Stimulated activated naive CD8-positive, alpha-beta T cell treated with anti-CD3 and anti-CD28 coated beads, Interleukin-15, Interleukin-2, amounts not matched to agents 100 U/mL and 50 U/mL, for 24 hours (primary cell): ENCODE measurements at regions not wholly inside any gene's neighbourhood (a gene's known extent, or its start where the extent isn't known, plus 50 kb on each side); places are given as distances from the start of the nearest gene placed in this dataset.
A peak's percentile ranks its signal among the peaks of the same experiment; 100 is the strongest.
"Not testable (repeated sequence)": the region's sequence is repeated elsewhere in the genome, so short reads cannot be mapped to it uniquely, and the experiment has no call there.

Experiments used
- ATAC-seq: fragments of 150-1000 bp; cut with Tn5 transposase; one replicate; pipeline ENCODE4 v1.10.0; 2021
- DNase-seq: peaks from one replicate; pipeline ENCODE4 v3.0.0; 2021

DNA sequence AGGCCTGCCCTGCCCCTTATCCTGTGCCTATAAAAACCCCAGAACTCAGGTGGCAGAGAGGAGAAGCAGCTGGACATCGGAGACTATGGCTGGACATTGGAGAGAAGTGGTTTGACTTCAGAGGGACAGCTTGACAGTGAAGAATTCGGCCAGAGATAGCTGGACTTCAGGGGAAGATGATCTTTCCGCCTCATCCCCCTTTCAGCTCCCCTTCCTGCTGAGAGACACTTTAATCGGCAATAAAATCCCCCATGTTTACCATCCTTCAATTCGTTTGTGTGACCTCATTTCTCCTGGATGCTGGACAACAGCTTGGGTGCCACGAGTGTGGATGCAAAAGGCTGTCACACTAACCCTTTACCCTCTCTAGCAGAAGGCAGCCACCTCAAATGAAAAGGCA is 134.1 kb upstream of the TUT7 start:
- ATAC-seq (no peak), DNase-seq (no peak)

DNA sequence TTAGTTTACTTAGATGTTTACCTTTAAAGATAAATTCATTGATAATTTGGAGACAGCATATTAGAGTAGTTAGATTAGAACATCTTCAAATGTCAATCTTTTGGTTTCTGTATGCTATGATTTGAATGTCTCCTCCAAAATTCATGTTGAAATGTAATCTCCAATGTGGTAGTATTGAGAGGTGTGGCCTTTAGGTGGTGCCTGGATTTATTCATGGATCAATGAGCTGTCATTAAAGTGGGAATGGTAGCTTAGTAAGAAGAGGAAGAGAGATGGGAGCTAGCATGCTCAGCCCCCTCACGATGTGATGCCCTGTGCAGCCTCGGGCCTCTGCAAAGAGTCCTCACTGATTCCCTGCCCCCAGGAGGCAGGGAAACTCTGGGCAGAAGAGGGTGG is 133.6 kb upstream of the TUT7 start:
- no peak for ATAC-seq
- DNase-seq: no peak

DNA sequence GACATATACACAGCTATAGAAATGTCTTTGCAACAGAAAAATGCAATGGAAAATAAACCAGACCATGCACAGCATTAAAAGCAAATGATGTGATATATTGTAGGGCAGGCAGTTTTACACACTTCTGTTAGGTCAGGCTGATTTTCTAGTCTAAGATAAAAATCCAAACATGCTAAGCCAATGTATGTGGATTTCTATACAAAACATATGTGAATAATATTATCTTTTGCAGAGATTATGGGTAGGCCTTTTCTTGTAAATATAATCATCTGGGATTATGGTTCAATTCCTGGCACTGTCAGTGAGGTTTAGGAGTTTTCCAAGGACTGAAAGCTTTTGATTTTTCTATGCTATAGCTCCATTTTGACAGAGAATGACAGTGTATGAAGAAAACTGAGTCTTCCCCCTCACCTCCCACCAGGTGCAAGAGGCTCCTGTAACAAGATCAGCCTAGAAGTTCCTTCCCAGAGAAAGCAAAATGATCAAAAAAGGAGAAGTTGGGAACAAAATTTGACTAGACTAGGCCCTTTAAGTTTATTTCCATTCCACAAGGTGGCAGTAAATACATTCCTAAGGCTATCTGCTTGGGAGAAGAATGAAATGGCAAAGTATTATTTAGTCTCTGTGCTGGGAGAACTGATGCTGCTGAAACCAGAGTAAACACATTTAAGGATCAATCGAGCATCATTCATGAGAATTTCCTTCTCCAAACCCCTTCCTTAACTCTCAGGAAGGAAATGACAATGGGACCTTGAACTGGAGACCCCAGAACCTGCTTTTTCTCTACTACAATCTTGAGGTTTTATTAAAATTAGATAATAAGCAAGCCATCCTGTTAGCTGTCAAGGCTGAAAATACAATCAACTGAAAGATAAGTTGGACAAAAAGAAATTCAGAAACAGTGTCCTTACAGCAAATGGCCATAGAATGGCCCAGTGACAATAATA is 133.0 kb upstream of the TUT7 start:
- no peak for DNase-seq
- ATAC-seq: no peak

DNA sequence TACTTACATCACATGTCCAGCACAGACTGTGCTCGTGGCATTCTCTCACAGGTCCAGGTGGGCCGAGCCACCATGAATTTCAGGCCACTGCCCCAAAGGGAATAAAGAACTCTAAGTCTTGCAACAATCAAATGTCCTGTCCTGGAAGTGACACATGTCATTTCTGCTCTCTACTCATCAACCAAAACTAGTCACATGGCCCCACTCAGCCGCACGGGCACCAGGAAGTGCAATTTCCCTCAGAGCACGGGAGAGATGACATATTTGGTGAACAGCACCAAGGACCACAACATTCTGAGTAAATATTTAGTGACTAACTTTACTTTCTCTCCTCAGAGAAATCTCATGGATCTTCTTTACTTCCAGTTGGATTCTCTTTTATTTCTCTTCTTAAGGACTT is 131.1 kb upstream of the TUT7 start:
- DNase-seq (no peak), ATAC-seq (peak; percentile 59)

DNA sequence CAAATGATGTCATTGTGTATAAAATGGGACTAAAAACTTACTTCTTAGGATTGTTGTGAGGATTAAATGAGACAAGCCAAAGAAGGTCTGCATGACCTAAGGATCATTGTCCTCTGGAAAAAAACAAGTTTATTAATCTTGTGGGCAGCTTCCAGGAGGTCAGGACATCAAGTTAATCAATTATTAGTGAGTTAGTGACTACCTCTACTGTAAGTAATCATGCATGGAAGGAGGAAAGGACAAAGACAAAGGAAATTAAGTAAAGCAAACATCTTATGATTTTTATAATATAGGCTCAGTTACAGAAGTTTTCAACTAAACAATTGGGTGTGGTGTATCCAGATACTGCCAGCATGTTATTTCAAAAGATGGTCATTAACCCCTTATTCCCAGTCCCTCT is 129.3 kb upstream of the TUT7 start:
- no peak for ATAC-seq

DNA sequence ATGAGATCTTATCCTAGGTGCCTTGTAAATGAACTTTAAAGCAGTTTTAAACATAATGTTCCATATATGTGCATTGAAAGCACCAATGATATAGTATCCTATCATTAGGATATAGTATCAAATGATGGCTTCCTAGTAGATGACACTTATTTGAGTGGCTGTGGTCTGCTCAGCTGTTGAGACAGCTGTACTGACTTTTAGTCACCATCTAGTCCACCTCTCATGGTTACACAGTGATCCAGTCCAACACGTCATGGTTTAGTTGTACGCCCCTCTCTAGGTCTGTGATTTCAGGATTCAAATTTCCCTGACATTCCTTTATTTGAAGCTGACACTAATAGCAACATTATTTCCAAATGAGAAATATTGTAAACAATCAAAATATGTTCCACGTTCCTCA is 127.3 kb upstream of the TUT7 start:
- DNase-seq (no peak), ATAC-seq (no peak)

More for the DNA sequence above, 129.3 kb upstream of the TUT7 start:
- DNase-seq: no peak

DNA sequence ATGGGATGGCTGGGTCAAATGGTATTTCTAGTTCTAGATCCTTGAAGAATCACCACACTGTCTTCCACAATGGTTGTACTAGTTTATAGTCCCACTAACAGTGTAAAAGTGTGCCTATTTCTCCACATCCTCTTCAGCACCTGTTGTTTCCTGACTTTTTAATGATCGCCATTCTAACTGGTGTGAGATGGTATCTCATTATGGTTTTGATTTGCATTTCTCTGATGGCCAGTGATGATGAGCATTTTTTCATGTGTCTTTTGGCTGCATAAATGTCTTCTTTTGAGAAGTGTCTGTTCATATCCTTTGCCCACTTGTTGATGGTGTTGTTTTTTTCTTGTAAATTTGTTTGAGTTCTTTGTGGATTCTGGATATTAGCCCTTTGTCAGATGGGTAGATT is 121.0 kb upstream of the TUT7 start:
- ATAC-seq, DNase-seq: not testable (repeated sequence)

DNA sequence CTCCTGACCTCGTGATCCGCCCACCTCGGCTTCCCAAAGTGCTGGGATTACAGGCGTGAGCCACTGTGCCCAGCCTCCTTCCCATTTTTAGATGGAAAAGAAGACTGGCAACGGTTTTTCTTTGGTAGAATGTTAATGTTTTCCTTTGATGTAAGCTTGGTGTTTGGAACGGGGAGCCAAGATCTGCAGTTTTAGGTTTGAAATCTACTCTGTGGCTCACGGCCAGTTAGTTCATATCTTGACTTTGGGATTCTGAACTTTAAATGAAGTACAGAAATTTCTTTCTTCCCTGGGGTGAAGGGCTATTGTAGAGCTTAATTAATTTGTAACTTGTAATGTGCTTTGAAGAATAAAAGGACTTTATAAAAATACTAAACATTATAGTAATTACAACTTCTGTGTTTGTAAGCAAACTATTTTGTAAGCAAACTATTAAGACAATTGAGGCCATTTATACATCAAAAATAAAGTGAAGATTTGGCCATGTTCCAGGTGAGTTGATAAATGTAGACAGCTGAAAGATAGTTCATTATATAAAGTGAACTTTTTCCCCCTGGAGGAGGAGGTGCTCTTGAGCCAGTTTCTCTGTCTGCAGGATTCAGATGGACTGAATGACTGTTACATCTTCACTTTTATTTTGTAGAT is 117.1 kb upstream of the TUT7 start:
- no peak for ATAC-seq
- no peak for DNase-seq

DNA sequence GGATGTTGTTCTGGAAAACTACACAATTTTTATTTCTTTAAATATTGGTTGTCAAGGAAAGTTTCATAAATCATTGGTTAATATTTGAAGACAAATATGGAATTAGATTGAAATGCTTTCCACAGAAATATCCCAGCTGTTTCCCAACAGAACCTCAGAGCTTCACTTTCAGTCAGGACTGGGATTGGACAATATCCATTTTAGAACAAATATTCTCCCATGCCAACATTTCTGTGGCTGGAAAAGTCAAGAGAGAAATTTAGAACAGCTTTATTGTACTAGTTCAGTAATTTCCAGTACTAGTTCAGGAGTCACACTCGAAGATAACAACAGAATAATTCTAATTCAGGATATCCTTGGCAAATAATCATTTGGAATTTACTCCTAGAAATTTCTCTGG is 116.1 kb upstream of the TUT7 start:
- DNase-seq (no peak), ATAC-seq (no peak)

DNA sequence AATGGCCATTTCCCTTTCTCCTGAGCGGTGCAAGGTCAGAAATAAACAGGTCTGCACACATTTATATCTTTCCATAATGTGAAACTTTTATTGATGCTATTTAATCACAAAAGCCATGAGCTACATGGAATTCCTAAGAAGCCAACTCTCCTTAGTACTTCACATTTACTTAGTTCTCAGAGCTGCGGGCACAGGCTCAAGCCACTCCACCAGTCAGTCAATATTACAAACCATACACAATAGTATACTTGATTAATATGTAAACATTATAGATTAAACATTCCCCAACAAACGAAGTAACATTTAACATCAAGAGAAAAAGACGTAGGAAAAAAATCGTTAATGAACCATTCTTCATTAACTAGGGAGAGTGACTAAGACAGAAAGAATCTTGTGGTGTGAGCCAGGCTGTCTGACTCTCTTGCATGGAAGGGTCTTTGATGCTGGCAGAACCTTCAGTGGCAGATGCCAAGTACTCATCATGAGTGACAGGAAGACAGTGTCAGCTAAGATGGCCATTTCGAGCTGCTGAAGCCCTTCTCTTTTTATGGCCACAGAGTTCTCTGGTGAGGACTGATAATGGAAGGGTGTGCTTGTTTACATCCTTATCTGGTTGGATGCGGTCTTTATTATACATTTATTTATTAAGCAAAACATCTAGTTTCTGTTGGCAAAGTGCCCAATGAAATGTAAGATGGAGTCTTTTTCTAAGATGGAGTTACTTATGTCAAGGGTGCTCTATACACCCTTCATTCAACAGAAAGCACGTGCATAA is 115.5 kb upstream of the TUT7 start:
- DNase-seq (no peak), ATAC-seq (no peak)

DNA sequence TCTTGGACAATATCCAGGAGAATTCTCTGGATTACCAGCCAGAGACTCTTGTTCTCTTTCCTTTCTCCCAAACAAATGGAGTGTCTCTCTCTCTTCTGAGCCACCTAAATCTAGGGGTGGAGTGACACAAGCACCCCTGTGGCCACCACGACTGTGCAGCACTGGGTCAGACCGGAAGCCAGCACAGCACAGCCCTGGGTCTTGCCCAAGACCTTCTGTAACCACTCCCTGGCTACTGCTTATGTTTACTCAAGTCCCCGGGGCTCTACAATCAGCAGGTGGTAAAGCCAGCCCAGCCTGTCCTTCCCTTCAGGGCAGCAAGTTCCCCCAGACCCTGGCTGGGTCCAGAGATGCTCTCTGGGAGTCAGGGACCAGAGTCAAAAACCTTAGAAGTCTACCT is 110.0 kb upstream of the TUT7 start:
- no peak for ATAC-seq

DNA sequence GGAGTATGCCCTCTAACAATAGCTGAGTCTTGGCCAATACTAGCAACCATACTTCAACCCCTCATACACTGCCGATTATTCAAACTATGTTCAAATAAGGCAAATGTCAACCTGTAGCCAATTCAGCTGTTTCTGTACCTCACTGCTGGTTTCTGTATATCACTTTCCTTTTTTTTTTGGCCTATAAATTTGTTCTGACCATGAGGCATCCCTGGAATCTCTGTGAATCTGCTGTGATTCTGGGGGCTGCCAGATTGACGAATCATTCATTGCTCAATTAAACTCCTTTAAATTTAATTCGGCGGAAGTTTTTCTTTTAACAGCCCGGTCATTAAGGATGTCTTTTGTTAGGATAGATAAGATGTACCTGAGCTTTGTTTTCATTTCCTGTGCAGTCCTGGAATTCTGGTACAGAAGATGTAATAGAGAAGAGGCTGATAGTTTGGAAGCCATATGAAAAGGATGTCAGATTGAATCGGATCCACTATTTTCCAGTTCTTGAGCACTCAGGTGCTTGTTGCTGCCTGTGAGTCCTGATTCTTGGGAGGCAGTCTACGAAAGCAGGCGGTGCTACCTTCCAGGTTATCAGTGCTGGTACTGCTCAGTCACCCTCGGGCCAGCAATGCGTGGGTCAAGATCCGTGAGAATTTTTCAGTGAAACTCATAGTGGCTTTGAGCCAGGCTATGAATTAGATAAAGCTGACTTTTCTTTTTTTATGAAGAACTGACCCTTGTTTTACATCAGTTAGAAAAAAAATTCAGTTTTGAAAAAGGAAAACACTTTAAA is 106.2 kb upstream of the TUT7 start:
- DNase-seq (no peak), ATAC-seq (no peak)

More for the DNA sequence above, 110.0 kb upstream of the TUT7 start:
- DNase-seq: no peak

DNA sequence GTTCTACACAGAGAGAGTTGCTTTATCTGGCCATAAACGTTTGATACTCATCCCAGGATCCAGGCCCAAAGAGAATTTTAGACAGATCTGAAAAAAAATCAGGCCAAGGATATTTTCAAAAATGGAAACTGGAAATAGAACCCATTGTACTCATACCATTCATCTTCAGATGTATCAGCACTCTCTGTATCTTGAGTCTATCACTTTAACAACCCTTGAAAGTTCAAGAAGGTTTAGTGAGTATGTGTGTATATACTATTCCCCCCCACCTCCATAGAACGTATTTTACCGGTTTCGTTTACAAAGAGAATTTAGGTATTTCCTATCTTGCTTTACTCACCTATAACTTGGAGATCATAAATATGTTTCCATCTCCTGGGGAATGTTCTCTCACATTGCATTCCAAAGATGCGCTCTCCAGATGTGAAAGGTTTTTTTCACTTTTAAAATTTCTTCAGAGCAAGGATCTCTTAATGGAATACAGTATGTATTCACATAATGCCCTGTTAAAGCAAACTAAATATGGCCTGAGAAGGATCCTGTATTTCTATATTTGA is 105.5 kb upstream of the TUT7 start:
- no peak for ATAC-seq
- no peak for DNase-seq

DNA sequence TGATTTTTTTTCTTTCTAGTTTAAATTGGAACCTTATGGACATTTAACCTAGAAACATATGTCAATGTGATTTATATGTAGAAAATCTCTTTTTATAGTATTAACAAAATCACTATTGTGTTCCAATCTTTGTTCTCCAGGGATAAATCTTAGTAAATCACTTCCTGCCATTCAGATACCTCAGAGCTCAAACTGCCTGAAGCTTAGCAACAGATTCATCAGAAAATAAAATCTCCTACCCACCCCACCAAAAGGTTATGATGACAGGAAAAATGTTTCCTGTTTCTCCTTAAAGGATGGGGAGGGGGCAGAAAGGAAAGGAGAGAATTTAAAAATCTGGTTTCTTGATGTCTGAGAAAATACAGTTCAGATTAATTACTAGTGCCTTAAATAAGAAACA is 105.0 kb upstream of the TUT7 start:
- no peak for DNase-seq
- ATAC-seq: no peak

DNA sequence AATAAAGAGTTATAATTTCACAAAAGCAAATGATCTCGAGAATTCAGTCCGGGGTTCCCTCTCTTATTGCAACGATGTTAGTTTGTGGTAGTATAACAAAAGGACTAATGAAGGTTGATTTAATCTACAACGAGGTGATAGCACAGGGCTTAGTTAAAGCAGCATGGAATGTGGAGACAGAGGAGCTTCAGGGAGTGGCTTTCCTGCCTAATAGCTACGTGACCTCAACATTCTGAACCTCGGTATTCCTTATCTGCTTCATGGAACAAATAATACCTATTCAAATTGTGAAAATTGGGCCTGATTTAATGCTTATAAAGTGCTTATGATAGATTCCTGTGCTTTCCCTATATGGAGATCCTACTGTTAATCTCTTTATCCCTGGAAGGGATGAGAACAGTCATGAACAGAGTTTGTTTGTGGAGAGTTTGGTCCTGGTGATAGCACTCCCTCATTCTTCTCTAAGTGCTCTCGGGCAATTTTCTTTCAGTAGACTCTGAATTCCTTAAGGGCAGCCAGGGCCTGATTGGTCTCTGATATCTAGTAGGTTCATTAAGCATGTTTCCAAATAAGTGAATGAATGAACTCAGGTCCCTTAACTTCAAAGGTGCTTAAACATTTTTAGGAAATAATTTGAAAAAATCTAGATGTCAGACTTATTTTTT is 104.1 kb upstream of the TUT7 start:
- ATAC-seq (no peak), DNase-seq (no peak)

DNA sequence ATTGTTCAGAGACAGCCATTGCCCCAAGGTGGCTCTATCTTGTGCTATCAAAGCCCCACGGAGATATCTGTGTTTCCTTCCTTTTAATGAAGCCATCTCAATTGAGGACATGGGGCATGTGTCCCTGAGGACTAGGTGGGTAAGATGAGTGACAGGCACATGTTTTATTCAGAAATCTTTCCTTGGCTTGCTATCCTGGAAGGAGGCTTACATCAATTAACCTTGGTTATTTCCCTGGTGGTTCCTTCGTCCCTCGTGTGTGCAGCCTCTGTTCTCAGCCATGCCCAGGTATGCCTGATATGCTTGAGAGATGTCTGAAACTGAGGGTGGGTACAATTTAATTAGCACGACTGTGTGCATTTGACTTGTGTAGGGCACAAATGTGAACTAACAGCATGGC is 102.2 kb upstream of the TUT7 start:
- no peak for DNase-seq
- ATAC-seq: no peak

DNA sequence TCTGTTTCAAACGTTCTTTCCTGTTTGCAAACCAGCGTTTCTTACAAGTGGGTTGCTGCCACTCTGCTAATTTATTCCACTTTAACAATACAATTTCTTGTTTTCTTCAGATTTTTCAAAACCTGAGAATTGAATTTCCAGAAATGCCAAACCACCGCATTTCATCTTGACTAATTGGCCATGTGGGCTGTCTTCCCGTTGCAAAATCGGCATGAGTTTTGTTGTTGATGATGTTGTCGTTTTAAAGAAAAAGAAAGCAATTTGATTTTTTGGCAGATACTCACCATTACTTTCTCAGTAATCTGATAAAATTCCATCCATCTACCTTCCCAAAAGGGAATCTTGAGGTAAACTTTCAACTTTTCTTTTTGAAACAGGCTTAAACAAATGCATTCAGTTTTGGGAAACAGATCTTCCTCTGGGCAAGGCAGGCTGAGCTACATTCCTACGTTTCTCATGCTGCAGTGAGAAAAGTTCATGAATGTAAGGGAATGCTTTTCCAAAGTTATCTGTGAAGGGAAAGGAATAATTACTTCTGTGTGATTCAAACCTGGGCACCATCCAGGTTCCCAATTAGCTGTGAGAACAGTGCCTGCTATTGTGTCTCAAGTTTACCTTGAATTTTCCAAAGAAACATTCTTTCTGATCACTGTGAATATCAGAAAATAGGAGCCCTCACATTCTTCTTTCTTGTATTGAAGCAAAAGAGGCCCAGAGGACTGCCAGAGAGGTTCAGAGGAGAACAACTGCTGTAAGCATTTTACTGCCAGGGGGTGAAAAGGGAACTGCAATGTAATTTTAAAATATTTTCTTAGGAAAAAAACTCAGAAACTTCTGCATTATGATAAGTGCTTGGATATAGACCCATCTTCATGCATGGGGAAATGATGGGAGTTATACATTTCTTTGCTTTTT is 100.7 kb upstream of the TUT7 start:
- DNase-seq: no peak
- no peak for ATAC-seq

DNA sequence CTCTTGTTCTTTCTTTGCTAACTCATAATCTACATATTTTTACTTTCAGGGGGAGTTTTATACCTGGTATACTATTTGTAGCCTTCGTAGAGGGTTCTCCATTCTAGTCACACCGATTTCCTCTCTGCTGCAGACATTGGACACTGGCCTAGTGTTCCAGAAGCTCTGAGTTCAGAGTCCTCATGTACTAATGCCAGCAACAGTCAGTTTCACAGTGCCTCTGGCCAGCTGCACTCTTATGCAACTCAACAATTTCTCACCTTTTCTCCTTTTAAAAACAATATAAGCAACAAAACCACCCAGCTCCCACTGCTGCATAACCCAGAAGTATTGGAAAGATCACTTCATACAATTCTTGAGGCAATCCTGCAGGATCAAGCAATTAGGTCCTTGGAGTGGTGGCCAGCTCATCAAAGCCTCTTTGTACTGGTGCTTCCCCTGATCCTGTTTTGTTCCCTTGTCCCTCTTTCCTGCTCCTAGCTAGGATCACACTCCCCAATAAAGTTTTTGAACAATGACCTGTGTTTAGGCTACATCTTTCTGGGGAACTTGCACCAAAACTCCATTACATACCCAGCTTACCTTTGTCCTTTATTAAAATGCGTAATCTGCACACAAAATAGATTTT is 98.1 kb upstream of the TUT7 start:
- DNase-seq: no peak
- no peak for ATAC-seq

DNA sequence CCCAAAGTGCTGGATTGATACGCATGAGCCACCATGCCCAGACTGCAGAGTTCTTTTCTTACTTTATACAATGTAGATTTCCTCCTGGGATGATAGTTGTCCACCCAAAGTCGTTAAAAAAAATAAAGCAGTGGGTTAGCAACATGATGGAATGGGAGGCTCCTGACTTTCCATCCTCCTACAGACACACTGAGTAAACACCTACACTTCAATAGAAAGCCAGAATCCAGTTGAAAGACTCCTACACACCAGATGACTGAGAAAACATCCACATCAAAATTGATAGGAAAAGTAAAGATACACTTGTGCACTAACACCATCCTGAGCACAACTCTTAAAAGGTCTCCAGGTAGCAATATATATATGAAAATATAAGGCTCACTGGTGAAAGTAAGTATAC is 95.0 kb upstream of the TUT7 start:
- ATAC-seq: no peak
- DNase-seq: no peak

DNA sequence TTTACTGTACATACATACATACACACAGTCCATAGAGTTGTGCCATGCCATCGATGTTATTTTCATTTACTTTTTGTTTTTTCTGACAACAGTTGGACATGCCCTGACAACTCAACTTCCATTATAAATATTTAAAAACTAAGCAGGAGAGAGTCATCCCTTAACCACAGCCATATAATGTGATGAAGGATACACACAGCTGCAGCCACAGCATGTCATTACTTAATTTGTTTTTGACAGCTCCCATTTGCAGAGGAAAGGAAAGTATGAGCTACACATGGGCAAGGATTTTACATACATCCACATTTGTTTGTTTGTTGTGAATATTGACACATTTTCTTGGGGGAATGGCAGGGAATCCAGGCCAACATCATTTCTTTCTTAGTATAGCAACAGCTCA is 91.5 kb upstream of the TUT7 start:
- no peak for ATAC-seq
- DNase-seq: no peak
